ENCODE measurements at regions not wholly inside any gene's neighbourhood (a gene's known extent, or its start where the extent isn't known, plus 50 kb on each side); places are given as distances from the start of the nearest gene placed in this dataset.

DNA sequence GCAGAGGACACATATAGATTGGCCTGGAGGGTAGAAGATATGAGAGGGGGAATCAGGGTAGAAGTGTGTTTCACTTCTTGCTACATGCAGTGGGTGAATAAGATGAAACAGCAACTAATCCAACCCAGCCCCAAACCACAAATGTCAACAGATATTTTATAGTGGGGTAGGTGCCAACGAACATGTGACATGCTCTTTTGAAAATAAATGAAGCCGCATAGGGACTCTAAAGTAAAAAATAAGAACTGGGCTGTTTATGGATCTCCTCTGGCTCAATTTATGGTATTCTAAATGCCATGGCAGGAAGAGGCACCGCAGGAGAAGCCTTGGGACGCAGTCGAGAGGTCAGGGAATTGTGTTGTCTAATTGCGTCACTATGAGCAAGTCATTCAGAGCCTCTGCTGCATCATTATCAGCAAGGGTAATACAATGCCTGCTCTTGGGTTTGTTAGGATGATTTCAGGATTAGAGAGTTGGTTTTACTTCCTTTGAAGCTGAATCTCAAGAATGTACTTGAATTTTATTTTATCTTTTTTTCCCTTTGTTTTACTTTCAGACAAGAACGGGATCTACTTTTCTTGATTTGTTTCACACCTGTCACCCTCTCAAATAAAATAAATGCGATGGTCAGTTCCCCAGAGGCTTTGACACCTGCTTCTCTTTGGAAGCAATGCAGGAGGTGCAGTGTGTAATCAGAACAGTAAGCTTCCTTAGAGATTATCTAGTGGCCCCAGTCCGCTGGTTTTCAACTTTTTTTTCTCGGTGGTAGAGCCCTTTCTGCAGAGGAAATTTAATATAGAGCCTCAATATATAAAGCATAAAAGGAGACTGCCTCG is 375.6 kb upstream of the CLINT1 start:
- TF ChIP-seq, protein P1, sequence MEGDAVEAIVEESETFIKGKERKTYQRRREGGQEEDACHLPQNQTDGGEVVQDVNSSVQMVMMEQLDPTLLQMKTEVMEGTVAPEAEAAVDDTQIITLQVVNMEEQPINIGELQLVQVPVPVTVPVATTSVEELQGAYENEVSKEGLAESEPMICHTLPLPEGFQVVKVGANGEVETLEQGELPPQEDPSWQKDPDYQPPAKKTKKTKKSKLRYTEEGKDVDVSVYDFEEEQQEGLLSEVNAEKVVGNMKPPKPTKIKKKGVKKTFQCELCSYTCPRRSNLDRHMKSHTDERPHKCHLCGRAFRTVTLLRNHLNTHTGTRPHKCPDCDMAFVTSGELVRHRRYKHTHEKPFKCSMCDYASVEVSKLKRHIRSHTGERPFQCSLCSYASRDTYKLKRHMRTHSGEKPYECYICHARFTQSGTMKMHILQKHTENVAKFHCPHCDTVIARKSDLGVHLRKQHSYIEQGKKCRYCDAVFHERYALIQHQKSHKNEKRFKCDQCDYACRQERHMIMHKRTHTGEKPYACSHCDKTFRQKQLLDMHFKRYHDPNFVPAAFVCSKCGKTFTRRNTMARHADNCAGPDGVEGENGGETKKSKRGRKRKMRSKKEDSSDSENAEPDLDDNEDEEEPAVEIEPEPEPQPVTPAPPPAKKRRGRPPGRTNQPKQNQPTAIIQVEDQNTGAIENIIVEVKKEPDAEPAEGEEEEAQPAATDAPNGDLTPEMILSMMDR (IDR thresholded peaks at IDR 0.05): no peak
- TF ChIP-seq POLR2A (IDR thresholded peaks at IDR 0.05): no peak
